HepG2 (cell line): ENCODE measurements at regions not wholly inside any gene's neighbourhood (a gene's known extent, or its start where the extent isn't known, plus 50 kb on each side); places are given as distances from the start of the nearest gene placed in this dataset.

Experiments
- ATAC-seq: fragments of 200-7000 bp; cut with Tn5 transposase; 3 replicates; pipeline ENCODE4 v1.9.1; 2020; ENCODE audit warnings: mild to moderate bottlenecking, moderate library complexity
- BruUV-seq: library from RNA; stranded (reverse); fragments of 400-500 nt; replicated peaks from 2 replicates; lab custom pipeline; 2021; lab: Mats Ljungman, UMichigan
- CTCF ChIA-PET: fragments of 300-600 bp; formaldehyde crosslinking; extraction: SDS; loops from one replicate; lab custom pipeline; 2021; ENCODE audit warnings: low total read pairs, inconsistent platforms, low intra/inter-chr PET ratio; lab: Yijun Ruan, JAX
- POLR2A ChIA-PET: fragments of 350-600 bp; sonication (Branson Sonifier 250); formaldehyde crosslinking; loops from one replicate; lab custom pipeline; 2020; ENCODE audit warnings: antibody characterized with exemption, inconsistent platforms; lab: Yijun Ruan, JAX
- DNase-seq: peaks from one replicate; pipeline ENCODE4 v3.0.0-alpha.2; 2015; ENCODE audit warnings: low spot score
- FAIRE-seq: peaks from 3 replicates; lab custom pipeline; 2011; peaks lifted over from hg19 to GRCh38; lab: Jason Lieb, UNC
- H2AFZ ChIP-seq: one replicate; pipeline ENCODE4 v1.6.1; 2011; ENCODE audit warnings: low read length, inconsistent platforms
- H3K27ac ChIP-seq: fragments of 300-600 bp; 3 replicates; pipeline ENCODE4 v1.8.0; 2011; ENCODE audit warnings: mixed run types, mild to moderate bottlenecking, mixed read lengths, low read length, inconsistent platforms; ENCODE audit not compliant: insufficient read depth; ENCODE audit errors: extremely low read length
- H3K27me3 ChIP-seq, 2 experiments: fragments of 200-600 bp in 1 of 2; 2 replicates in 1 of 2; 3 replicates in 1 of 2; pipeline versions ENCODE4 v1.6.0 to v1.8.0; 2011; ENCODE audit warnings: low read length in 2 of 2, mild to moderate bottlenecking in 2 of 2, moderate library complexity in 2 of 2, inconsistent platforms in 1 of 2; ENCODE audit not compliant: insufficient read depth in 2 of 2, control insufficient read depth in 1 of 2
- H3K36me3 ChIP-seq, 2 experiments: fragments of 200-600 bp in 1 of 2; replicated peaks in 1 of 2; 2 replicates in 1 of 2; 3 replicates in 1 of 2; pipeline versions ENCODE4 v1.5.1 to v1.8.0; 2011; ENCODE audit warnings: low read length in 2 of 2, inconsistent platforms in 1 of 2; ENCODE audit not compliant: insufficient read depth in 2 of 2, control insufficient read depth in 1 of 2
- H3K4me1 ChIP-seq: 2 replicates; pipeline ENCODE4 v1.5.1; 2012; ENCODE audit warnings: low read length, inconsistent platforms; ENCODE audit not compliant: insufficient read depth
- H3K4me2 ChIP-seq: 2 replicates; pipeline ENCODE4 v1.6.0; 2011; ENCODE audit warnings: low read depth, low read length, inconsistent platforms
- H3K4me3 ChIP-seq, 3 experiments: fragments of 200-600 bp in 1 of 3; sonication (generic), shearing (Covaris generic) in 1 of 3; replicated peaks in 1 of 3; 2 replicates each; pipeline ENCODE4 v1.5.1; 2011 to 2016; ENCODE audit warnings: low read length in 3 of 3, inconsistent platforms in 2 of 3, low read depth in 2 of 3, mild to moderate bottlenecking in 2 of 3, control low read depth in 1 of 3, mixed read lengths in 1 of 3; ENCODE audit not compliant: insufficient read depth in 1 of 3
- H3K79me2 ChIP-seq: one replicate; pipeline ENCODE4 v1.6.1; 2011; ENCODE audit warnings: low read length, inconsistent platforms; ENCODE audit not compliant: insufficient read depth
- H3K9ac ChIP-seq: 2 replicates; pipeline ENCODE4 v1.6.0; 2011; ENCODE audit warnings: mild to moderate bottlenecking, low read depth, low read length, inconsistent platforms; ENCODE audit not compliant: insufficient read depth
- H3K9me3 ChIP-seq: 2 replicates; pipeline ENCODE4 v1.5.1; 2012; ENCODE audit warnings: mild to moderate bottlenecking, low read length
- H4K20me1 ChIP-seq: 2 replicates; pipeline ENCODE4 v1.6.0; 2011; ENCODE audit warnings: inconsistent platforms, mild to moderate bottlenecking, low read length, moderate library complexity; ENCODE audit not compliant: insufficient read depth
- CEBPB ChIP-seq: IDR thresholded peaks from 2 replicates; pipeline ENCODE4 v1.6.1; 2011; ENCODE audit warnings: low read depth, low read length, improper control_type of control experiment, borderline replicate concordance
- ZNF18 ChIP-seq: sonication (generic); formaldehyde crosslinking; IDR thresholded peaks from 2 replicates; pipeline ENCODE4 v1.8.0; 2022; ENCODE audit warnings: mild to moderate bottlenecking, missing genetic modification reagents; ENCODE audit not compliant: insufficient replicate concordance
- WGBS: methylation state at CpG from one replicate; pipeline ENCODE4 v1.1.6; 2017; ENCODE audit warnings: low lambda C conversion rate; 5-methylcytosine and 5-hydroxymethylcytosine counted together
- in situ Hi-C: cut with HindIII; loops from 2 replicates; pipeline ENCODE4 v1.10.0; 2017; ENCODE audit warnings: low pct_unique_long_range_greater_than_20kb; ENCODE audit not compliant: extremely low pct_ligation_motif_present
- intact Hi-C: fragments of 100-400 bp; cut with micrococcal nuclease; formaldehyde crosslinking; loops from one replicate; pipeline ENCODE4 v1.10.0; 2022; ENCODE audit not compliant: unreplicated experiment
- TF ChIP-seq, protein P1 (sequence below): sonication (generic); formaldehyde crosslinking; IDR thresholded peaks from 2 replicates; pipeline ENCODE4 v1.4.0; 2020; ENCODE audit warnings: low read depth, missing genetic modification reagents
- TF ChIP-seq, protein P2 (sequence below): sonication (generic); formaldehyde crosslinking; IDR thresholded peaks from 2 replicates; pipeline ENCODE4 v1.4.0; 2020; ENCODE audit warnings: missing genetic modification reagents

DNA sequence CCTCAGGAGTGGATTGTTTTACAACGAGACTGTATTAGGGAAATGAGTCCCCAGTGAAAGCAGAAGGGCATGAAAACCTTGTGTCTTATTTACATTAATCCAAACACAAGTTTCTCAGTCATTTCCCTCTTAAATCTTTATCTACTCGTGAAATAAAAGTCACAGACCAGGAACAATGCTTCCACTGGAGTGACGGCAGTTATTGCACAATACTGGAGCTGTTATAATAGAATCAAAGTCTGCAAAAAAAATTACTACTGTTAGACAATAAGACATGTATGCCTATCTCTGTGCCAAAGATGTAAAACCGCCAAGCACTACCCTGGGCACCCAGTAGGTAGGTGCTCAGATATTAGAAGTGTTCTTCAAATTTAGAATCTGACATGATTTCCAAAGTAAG lies 375.5 kb downstream of the ZNF521 start:
- CTCF ChIA-PET: no interaction called here
- no peak for FAIRE-seq
- no peak for TF ChIP-seq ZNF18 (CRISPR knock-in tag)
- peak; percentile 76 for TF ChIP-seq CEBPB

DNA sequence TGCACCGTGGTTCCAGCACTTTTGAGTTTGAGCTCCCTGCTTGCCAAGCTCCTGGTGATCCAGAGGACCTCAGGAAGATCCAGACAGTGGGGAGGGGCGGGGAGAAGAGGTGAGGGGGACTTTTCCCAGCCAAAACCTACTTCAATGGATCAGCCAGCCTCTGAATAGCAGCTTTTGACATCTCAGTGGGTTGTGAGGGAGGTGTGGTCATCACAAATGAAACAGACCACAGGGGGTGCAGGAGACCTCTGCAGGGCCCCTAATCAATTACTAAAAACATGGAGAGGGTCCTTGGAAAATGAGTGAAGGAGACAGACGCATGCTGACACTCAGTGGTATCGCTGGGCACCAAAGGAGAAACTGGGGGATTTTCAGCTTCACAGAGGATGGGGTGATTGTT lies 372.7 kb downstream of the ZNF521 start:
- 2% methylated on average over 4 of the region's 4 CpGs for WGBS
- Histone ChIP-seq H3K27me3 (no peaks in the 10 kb centered on the region; a peak in 2 of 5 replicates), H3K4me1 (no peaks in the 10 kb centered on the region), H3K4me3 (no peak overlapping the region), H3K9ac (no peak overlapping the region), H3K9me3 (no peaks in the 10 kb centered on the region), H3K4me2 (no peak overlapping the region), H3K27ac (no peak overlapping the region), H2AFZ (no peak overlapping the region), H4K20me1 (no peaks in the 10 kb centered on the region), H3K36me3 (no peaks in the 10 kb centered on the region), H3K79me2 (no peaks in the 10 kb centered on the region)
- ATAC-seq (no peak), DNase-seq (no peak), FAIRE-seq (no peak)
- intact Hi-C loops: no loop called here
- POLR2A ChIA-PET: no interaction called here
- no TSS peak for BruUV-seq
- CTCF ChIA-PET: no interaction called here
- in situ Hi-C loops: loop anchor here (25.0 kb wide), 1 partner anchor 92 kb away; no protein-coding TSS in a partner anchor
- TF ChIP-seq, protein P1, sequence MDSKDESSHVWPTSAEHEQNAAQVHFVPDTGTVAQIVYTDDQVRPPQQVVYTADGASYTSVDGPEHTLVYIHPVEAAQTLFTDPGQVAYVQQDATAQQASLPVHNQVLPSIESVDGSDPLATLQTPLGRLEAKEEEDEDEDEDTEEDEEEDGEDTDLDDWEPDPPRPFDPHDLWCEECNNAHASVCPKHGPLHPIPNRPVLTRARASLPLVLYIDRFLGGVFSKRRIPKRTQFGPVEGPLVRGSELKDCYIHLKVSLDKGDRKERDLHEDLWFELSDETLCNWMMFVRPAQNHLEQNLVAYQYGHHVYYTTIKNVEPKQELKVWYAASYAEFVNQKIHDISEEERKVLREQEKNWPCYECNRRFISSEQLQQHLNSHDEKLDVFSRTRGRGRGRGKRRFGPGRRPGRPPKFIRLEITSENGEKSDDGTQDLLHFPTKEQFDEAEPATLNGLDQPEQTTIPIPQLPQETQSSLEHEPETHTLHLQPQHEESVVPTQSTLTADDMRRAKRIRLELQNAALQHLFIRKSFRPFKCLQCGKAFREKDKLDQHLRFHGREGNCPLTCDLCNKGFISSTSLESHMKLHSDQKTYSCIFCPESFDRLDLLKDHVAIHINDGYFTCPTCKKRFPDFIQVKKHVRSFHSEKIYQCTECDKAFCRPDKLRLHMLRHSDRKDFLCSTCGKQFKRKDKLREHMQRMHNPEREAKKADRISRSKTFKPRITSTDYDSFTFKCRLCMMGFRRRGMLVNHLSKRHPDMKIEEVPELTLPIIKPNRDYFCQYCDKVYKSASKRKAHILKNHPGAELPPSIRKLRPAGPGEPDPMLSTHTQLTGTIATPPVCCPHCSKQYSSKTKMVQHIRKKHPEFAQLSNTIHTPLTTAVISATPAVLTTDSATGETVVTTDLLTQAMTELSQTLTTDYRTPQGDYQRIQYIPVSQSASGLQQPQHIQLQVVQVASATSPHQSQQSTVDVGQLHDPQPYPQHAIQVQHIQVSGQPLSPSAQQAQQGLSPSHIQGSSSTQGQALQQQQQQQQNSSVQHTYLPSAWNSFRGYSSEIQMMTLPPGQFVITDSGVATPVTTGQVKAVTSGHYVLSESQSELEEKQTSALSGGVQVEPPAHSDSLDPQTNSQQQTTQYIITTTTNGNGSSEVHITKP: no peak
- TF ChIP-seq, protein P2, sequence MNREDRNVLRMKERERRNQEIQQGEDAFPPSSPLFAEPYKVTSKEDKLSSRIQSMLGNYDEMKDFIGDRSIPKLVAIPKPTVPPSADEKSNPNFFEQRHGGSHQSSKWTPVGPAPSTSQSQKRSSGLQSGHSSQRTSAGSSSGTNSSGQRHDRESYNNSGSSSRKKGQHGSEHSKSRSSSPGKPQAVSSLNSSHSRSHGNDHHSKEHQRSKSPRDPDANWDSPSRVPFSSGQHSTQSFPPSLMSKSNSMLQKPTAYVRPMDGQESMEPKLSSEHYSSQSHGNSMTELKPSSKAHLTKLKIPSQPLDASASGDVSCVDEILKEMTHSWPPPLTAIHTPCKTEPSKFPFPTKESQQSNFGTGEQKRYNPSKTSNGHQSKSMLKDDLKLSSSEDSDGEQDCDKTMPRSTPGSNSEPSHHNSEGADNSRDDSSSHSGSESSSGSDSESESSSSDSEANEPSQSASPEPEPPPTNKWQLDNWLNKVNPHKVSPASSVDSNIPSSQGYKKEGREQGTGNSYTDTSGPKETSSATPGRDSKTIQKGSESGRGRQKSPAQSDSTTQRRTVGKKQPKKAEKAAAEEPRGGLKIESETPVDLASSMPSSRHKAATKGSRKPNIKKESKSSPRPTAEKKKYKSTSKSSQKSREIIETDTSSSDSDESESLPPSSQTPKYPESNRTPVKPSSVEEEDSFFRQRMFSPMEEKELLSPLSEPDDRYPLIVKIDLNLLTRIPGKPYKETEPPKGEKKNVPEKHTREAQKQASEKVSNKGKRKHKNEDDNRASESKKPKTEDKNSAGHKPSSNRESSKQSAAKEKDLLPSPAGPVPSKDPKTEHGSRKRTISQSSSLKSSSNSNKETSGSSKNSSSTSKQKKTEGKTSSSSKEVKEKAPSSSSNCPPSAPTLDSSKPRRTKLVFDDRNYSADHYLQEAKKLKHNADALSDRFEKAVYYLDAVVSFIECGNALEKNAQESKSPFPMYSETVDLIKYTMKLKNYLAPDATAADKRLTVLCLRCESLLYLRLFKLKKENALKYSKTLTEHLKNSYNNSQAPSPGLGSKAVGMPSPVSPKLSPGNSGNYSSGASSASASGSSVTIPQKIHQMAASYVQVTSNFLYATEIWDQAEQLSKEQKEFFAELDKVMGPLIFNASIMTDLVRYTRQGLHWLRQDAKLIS: no peak

More for the DNA sequence above, 375.5 kb downstream of the ZNF521 start:
- BruUV-seq: no TSS peak
- 1% methylated on average over 4 of the region's 4 CpGs for WGBS
- intact Hi-C loops: no loop called here
- no peaks in the 10 kb centered on the region; a peak in 1 of 5 replicates for H3K27me3 ChIP-seq
- no peak overlapping the region for H3K9ac ChIP-seq
- no peaks in the 10 kb centered on the region for H3K9me3 ChIP-seq
- no peak overlapping the region for H3K27ac ChIP-seq
- in situ Hi-C loops: loop anchor here (25.0 kb wide), 1 partner anchor 89 kb away; no protein-coding TSS in a partner anchor
- POLR2A ChIA-PET: no interaction called here
- H3K4me2 ChIP-seq: no peak overlapping the region
- H4K20me1 ChIP-seq: no peaks in the 10 kb centered on the region
- no peak for DNase-seq
- H3K36me3 ChIP-seq: no peaks in the 10 kb centered on the region
- no peak overlapping the region for H3K4me3 ChIP-seq
- no peaks in the 10 kb centered on the region for H3K4me1 ChIP-seq
- no peak for ATAC-seq
- H2AFZ ChIP-seq: no peak overlapping the region
- H3K79me2 ChIP-seq: no peaks in the 10 kb centered on the region
